Mesenchymal stem cell (in vitro differentiated cells and primary cell): ENCODE measurements at regions not wholly inside any gene's neighbourhood (a gene's known extent, or its start where the extent isn't known, plus 50 kb on each side); places are given as distances from the start of the nearest gene placed in this dataset.
A peak's percentile ranks its signal among the peaks of the same experiment; 100 is the strongest.

Experiments
- DNase-seq: peaks from one replicate; pipeline ENCODE4 v3.0.0-alpha.2; 2013
- H2AFZ ChIP-seq: one replicate; pipeline ENCODE4 v1.6.1; 2013; ENCODE audit warnings: low read depth, mild to moderate bottlenecking, control low read depth, inconsistent platforms, low read length, moderate library complexity
- H2AK5ac ChIP-seq: 2 replicates; pipeline ENCODE4 v1.6.1; 2013; ENCODE audit warnings: low read length, moderate library complexity, mild to moderate bottlenecking, inconsistent platforms; ENCODE audit not compliant: severe bottlenecking
- H2BK120ac ChIP-seq: one replicate; pipeline ENCODE4 v1.6.1; 2013; ENCODE audit warnings: low read depth, mild to moderate bottlenecking, inconsistent platforms, low read length, moderate library complexity
- H2BK12ac ChIP-seq, 2 experiments: one replicate each; pipeline ENCODE4 v1.6.1; 2013; ENCODE audit warnings: inconsistent platforms in 2 of 2, low read length in 2 of 2, mild to moderate bottlenecking in 2 of 2, moderate library complexity in 2 of 2, control low read depth in 1 of 2
- H2BK15ac ChIP-seq: one replicate; pipeline ENCODE4 v1.6.1; 2013; ENCODE audit warnings: mild to moderate bottlenecking, low read depth, inconsistent platforms; ENCODE audit not compliant: poor library complexity, severe bottlenecking
- H2BK5ac ChIP-seq: 2 replicates; pipeline ENCODE4 v1.6.1; 2013; ENCODE audit warnings: low read depth, mild to moderate bottlenecking, low read length, control low read depth, inconsistent platforms; ENCODE audit not compliant: poor library complexity, severe bottlenecking
- H3K14ac ChIP-seq, 2 experiments: one replicate each; pipeline ENCODE4 v1.6.1; 2013; ENCODE audit warnings: inconsistent platforms in 2 of 2, low read length in 2 of 2, control low read depth in 1 of 2, mild to moderate bottlenecking in 1 of 2, moderate library complexity in 1 of 2
- H3K18ac ChIP-seq, 2 experiments: one replicate each; pipeline ENCODE4 v1.6.1; 2013; ENCODE audit warnings: inconsistent platforms in 2 of 2, low read length in 2 of 2, control low read depth in 1 of 2, low read depth in 1 of 2, mild to moderate bottlenecking in 1 of 2
- H3K23ac ChIP-seq, 2 experiments: one replicate each; pipeline ENCODE4 v1.6.1; 2013; ENCODE audit warnings: inconsistent platforms in 2 of 2, low read length in 2 of 2, mild to moderate bottlenecking in 2 of 2, moderate library complexity in 2 of 2, control low read depth in 1 of 2
- H3K27ac ChIP-seq: 2 replicates; pipeline ENCODE4 v1.5.1; 2013; ENCODE audit warnings: mild to moderate bottlenecking, moderate library complexity, low read length, control low read depth, inconsistent platforms; ENCODE audit not compliant: poor library complexity, severe bottlenecking
- H3K27me3 ChIP-seq, 2 experiments: 2 replicates each; pipeline versions ENCODE4 v1.6.1 to v1.7.0; 2013; ENCODE audit warnings: low read length in 2 of 2, mild to moderate bottlenecking in 2 of 2, moderate library complexity in 2 of 2, control low read depth in 1 of 2, inconsistent platforms in 1 of 2; ENCODE audit not compliant: control insufficient read depth in 1 of 2, insufficient read depth in 1 of 2
- H3K36me3 ChIP-seq, 2 experiments: 2 replicates each; pipeline versions ENCODE4 v1.6.1 to v1.7.0; 2013; ENCODE audit warnings: low read length in 2 of 2, control low read depth in 1 of 2, inconsistent platforms in 1 of 2, low read depth in 1 of 2, mild to moderate bottlenecking in 1 of 2; ENCODE audit not compliant: insufficient read depth in 2 of 2, control insufficient read depth in 1 of 2
- H3K4ac ChIP-seq, 2 experiments: one replicate each; pipeline ENCODE4 v1.6.1; 2013; ENCODE audit warnings: inconsistent platforms in 2 of 2, low read length in 2 of 2, mild to moderate bottlenecking in 2 of 2, moderate library complexity in 2 of 2, control low read depth in 1 of 2, low read depth in 1 of 2
- H3K4me1 ChIP-seq: 2 replicates; pipeline ENCODE4 v1.6.1; 2013; ENCODE audit warnings: low read depth, low read length, control low read depth; ENCODE audit not compliant: control insufficient read depth, insufficient read depth
- H3K4me2 ChIP-seq: 2 replicates; pipeline ENCODE4 v1.6.1; 2013; ENCODE audit warnings: low read length, mild to moderate bottlenecking, inconsistent platforms; ENCODE audit not compliant: poor library complexity, severe bottlenecking
- H3K4me3 ChIP-seq, 2 experiments: 2 replicates each; pipeline versions ENCODE4 v1.5.1 to v1.7.0; 2013; ENCODE audit warnings: low read length in 2 of 2, mild to moderate bottlenecking in 2 of 2, control low read depth in 1 of 2, low read depth in 1 of 2; ENCODE audit not compliant: insufficient read depth in 1 of 2
- H3K79me1 ChIP-seq: replicated peaks from 2 replicates; pipeline ENCODE4 v1.6.1; 2013; ENCODE audit warnings: mild to moderate bottlenecking, control low read depth, low read length, inconsistent platforms; ENCODE audit not compliant: poor library complexity, severe bottlenecking
- H3K9ac ChIP-seq: 2 replicates; pipeline ENCODE4 v1.7.0; 2013; ENCODE audit warnings: mild to moderate bottlenecking, low read length, moderate library complexity
- H3K9me3 ChIP-seq: 2 replicates; pipeline ENCODE4 v1.7.0; 2013; ENCODE audit warnings: mild to moderate bottlenecking, low read length; ENCODE audit not compliant: control insufficient read depth
- H4K8ac ChIP-seq: one replicate; pipeline ENCODE4 v1.6.1; 2013; ENCODE audit warnings: inconsistent platforms, mild to moderate bottlenecking, low read length, moderate library complexity
- H4K91ac ChIP-seq: one replicate; pipeline ENCODE4 v1.6.1; 2013; ENCODE audit warnings: mild to moderate bottlenecking, low read length, inconsistent platforms
- WGBS: methylation state at CpG from one replicate; pipeline ENCODE4 v1.1.7; 2013; ENCODE audit warnings: mixed read lengths; 5-methylcytosine and 5-hydroxymethylcytosine counted together

DNA sequence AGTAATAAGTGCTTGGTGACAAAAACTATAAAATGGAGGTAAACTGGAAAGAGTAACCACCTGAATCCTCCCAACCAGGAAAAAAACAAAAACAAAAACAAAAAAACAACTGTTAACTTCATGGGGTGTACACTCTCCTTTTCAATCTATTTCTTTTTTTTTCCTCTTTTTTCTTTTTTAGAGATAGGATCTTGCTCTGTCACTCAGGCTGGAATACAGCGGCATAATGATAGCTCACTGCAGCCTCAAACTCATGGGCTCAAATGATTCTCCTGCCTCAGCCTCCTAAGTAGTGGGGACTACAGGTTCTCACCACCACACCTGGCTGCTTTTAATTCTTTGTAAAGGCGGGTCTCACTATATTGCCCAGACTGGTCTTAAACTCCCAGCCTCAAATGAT, 76.8 kb downstream of the PHLDA1 start:
- Histone ChIP-seq H2BK5ac (no peak overlapping the region), H2AFZ (no peak overlapping the region), H2BK15ac (no peak overlapping the region), H2BK120ac (no peak overlapping the region), H3K4ac (peak overlapping the region in 1 of 2 experiments; percentile 56), H3K9ac (peak overlapping the region; percentile 89), H3K23ac (no peak overlapping the region), H3K27ac (no peak overlapping the region), H3K79me1 (no peaks in the 10 kb centered on the region), H3K18ac (peak overlapping the region; percentile 19 to 60), H3K36me3 (no peaks in the 10 kb centered on the region), H3K9me3 (no peaks in the 10 kb centered on the region), H3K27me3 (no peaks in the 10 kb centered on the region), H3K4me2 (no peak overlapping the region), H3K14ac (no peak overlapping the region), H3K4me1 (peaks cover 5% of the 10 kb centered on the region), H2AK5ac (no peak overlapping the region), H2BK12ac (peak overlapping the region in 1 of 2 experiments; percentile 81), H3K4me3 (no peak overlapping the region), H4K91ac (no peak overlapping the region), H4K8ac (no peak overlapping the region)
- WGBS = 100% methylated on average over 2 of the region's 2 CpGs
- no peak for DNase-seq

DNA sequence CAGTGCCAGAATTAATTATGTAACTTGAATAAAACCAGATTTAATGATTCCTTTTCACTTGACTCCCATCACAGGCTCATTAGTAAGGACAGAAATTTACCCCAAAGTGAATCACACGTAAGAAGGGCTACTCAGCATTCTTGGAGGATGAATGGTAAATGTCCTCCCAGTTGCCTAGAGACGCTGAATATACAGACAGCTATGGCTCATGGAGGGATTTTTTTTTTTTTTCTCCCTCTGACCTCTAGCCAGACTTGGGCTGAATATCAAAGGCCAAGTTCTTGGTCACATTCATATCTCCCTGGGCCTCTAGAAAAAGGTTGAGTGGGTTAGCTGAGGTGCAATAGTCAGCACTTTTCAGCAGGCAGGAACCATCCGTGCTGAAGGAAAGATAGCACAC, 77.5 kb downstream of the PHLDA1 start:
- H3K27ac ChIP-seq = peak overlapping the region; percentile 41
- no peaks in the 10 kb centered on the region for H3K9me3 ChIP-seq
- H3K4me1 ChIP-seq = peaks cover 5% of the 10 kb centered on the region
- peak; percentile 99 for DNase-seq
- no peak overlapping the region for H3K18ac ChIP-seq
- no peak overlapping the region for H2AK5ac ChIP-seq
- H3K4me2 ChIP-seq = no peak overlapping the region
- no peak overlapping the region for H3K23ac ChIP-seq
- no peak overlapping the region for H4K91ac ChIP-seq
- no peak overlapping the region for H2BK12ac ChIP-seq
- H2BK15ac ChIP-seq = no peak overlapping the region
- 17% methylated on average over 2 of the region's 3 CpGs for WGBS
- H3K4me3 ChIP-seq = no peak overlapping the region
- no peaks in the 10 kb centered on the region for H3K79me1 ChIP-seq
- H2BK120ac ChIP-seq = no peak overlapping the region
- H3K27me3 ChIP-seq = no peaks in the 10 kb centered on the region
- H3K9ac ChIP-seq = peak overlapping the region; percentile 89
- H4K8ac ChIP-seq = no peak overlapping the region
- H3K4ac ChIP-seq = peak overlapping the region in 1 of 2 experiments; percentile 59
- H2AFZ ChIP-seq = no peak overlapping the region
- H3K36me3 ChIP-seq = no peaks in the 10 kb centered on the region
- H3K14ac ChIP-seq = no peak overlapping the region
- H2BK5ac ChIP-seq = no peak overlapping the region

DNA sequence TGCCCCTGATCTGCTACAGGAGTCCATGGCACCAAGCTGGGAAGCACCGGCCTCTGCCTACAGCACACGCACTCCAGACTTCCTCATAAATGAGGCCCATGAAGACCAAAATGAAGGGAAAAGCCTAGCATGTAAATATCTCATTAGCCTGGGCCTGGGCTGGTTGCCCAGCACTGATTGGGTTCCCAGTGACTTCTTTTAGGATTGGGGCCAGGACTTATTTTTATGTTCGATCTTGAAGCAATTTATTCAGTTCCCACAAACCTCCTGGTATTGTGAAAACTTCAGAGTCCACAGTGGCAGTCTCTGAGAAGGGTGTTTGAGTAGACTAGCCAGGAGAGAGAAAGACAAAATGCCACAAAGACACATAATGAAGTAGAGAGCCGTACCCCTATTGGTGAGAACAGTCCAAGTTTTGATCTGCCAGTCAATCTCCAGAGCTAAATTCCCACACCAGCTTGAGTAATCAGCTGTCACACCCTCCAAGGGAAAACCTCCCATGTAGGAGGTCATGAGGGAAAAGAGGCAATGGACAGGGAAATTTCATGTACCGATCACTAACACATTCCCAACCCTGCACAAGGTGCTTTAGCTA, 78.2 kb downstream of the PHLDA1 start:
- H2AFZ ChIP-seq = no peak overlapping the region
- H3K18ac ChIP-seq = peak overlapping the region; percentile 23 to 78
- peak overlapping the region; percentile 90 to 98 for H2BK12ac ChIP-seq
- peak overlapping the region; percentile 3 to 93 for H3K4ac ChIP-seq
- H3K14ac ChIP-seq = no peak overlapping the region
- no peaks in the 10 kb centered on the region for H3K36me3 ChIP-seq
- H3K79me1 ChIP-seq = no peaks in the 10 kb centered on the region
- H2AK5ac ChIP-seq = peak overlapping the region; percentile 79
- peak overlapping the region; percentile 45 for H4K8ac ChIP-seq
- WGBS = 56% methylated on average over 5 of the region's 5 CpGs
- H2BK15ac ChIP-seq = no peak overlapping the region
- DNase-seq = peak; percentile 83
- H3K9me3 ChIP-seq = no peaks in the 10 kb centered on the region
- H3K4me1 ChIP-seq = peaks cover 5% of the 10 kb centered on the region
- H4K91ac ChIP-seq = peak overlapping the region; percentile 36
- peak overlapping the region; percentile 89 for H3K9ac ChIP-seq
- peak overlapping the region; percentile 12 for H2BK120ac ChIP-seq
- H3K4me3 ChIP-seq = peak overlapping the region in 1 of 2 experiments; percentile 33
- H3K4me2 ChIP-seq = no peak overlapping the region
- peak overlapping the region; percentile 41 for H3K27ac ChIP-seq
- no peak overlapping the region for H3K23ac ChIP-seq
- no peaks in the 10 kb centered on the region for H3K27me3 ChIP-seq
- no peak overlapping the region for H2BK5ac ChIP-seq

DNA sequence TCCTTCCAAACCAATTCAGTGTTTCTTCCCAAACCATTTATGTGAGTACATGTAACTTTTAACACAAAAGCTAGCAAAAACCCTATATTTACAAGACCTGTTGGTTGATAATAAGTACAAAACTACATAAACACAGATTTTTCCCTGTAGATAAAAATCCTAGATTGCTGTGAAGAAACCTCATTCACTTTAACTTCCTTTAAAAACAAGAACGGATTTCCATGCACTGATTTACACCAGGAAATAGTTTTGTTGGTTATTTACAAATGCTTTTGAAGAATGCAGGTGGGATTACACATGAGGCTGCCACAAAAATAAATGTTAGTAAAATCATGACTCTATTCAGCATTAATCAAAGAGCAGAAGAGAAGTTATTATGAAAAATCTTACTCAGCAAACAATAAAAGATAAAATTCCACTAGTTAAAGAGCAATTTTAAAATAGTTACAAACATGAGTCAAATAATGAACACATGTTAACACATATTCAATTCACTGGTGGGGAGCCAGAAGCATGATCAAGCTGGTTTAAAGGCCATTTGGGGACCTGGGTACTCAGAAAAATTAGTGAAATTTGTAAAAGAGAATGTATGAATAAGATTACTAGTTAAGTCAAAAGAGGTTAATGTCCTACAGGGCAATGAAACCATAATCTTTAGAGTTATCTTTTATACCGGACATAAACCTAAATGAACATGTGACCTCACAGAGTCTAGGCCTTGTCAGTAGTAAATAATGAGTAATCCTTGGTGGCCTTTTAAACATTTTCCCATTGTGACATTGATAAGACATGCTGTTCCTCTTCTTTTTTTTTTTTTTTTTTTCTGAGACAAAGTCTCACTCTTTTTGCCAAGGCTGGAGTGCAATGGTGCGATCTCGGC, 79.9 kb downstream of the PHLDA1 start:
- Histone ChIP-seq H3K14ac (no peak overlapping the region), H2AFZ (no peak overlapping the region), H2BK120ac (no peak overlapping the region), H3K4me2 (no peak overlapping the region), H3K79me1 (no peaks in the 10 kb centered on the region), H3K36me3 (no peaks in the 10 kb centered on the region), H4K91ac (no peak overlapping the region), H3K9me3 (no peaks in the 10 kb centered on the region), H3K9ac (peak overlapping the region; percentile 89), H2AK5ac (no peak overlapping the region), H2BK15ac (no peak overlapping the region), H3K27me3 (no peaks in the 10 kb centered on the region), H3K27ac (no peak overlapping the region), H3K18ac (peak overlapping the region; percentile 16 to 41), H3K4ac (peak overlapping the region in 1 of 2 experiments; percentile 24), H2BK12ac (no peak overlapping the region), H3K23ac (no peak overlapping the region), H2BK5ac (no peak overlapping the region), H3K4me3 (no peak overlapping the region), H3K4me1 (peaks cover 5% of the 10 kb centered on the region), H4K8ac (no peak overlapping the region)
- 92% methylated on average over 2 of the region's 4 CpGs for WGBS
- no peak for DNase-seq
